ENCODE measurements at regions not wholly inside any gene's neighbourhood (a gene's known extent, or its start where the extent isn't known, plus 50 kb on each side); places are given as distances from the start of the nearest gene placed in this dataset.
A peak's percentile ranks its signal among the peaks of the same experiment; 100 is the strongest.

- DNase-seq = no peak
These were observed 371.9 kb downstream of the BMPER start for GRCh38 chr7:34277016-34277802.

- no peak for DNase-seq
These were observed 372.5 kb downstream of the BMPER start for GRCh38 chr7:34277803-34278199.

GRCh38 chr7:34281260-34281659, 375.9 kb downstream of the BMPER start:
- no peak for DNase-seq

GRCh38 chr7:34282271-34282670, 375.7 kb upstream of the NPSR1 start:
- DNase-seq = no peak

GRCh38 chr7:34296663-34297062, 361.4 kb upstream of the NPSR1 start:
- no peak for DNase-seq

- DNase-seq = no peak
These were observed 359.5 kb upstream of the NPSR1 start for GRCh38 chr7:34298492-34299013.

GRCh38 chr7:34299066-34299465, 359.0 kb upstream of the NPSR1 start:
- no peak for DNase-seq

- DNase-seq = no peak
These were observed 350.5 kb upstream of the NPSR1 start for GRCh38 chr7:34307540-34307939.

GRCh38 chr7:34308595-34308994, 349.4 kb upstream of the NPSR1 start:
- no peak for DNase-seq

- DNase-seq = no peak
These were observed 348.9 kb upstream of the NPSR1 start for GRCh38 chr7:34309116-34309515.

- DNase-seq = no peak
These were observed 348.4 kb upstream of the NPSR1 start for GRCh38 chr7:34309584-34309983.

GRCh38 chr7:34311591-34311990, 346.4 kb upstream of the NPSR1 start:
- DNase-seq = no peak

GRCh38 chr7:34312624-34313023, 345.4 kb upstream of the NPSR1 start:
- no peak for DNase-seq

GRCh38 chr7:34313289-34313688, 344.7 kb upstream of the NPSR1 start:
- DNase-seq = no peak

GRCh38 chr7:34315032-34315431, 343.0 kb upstream of the NPSR1 start:
- DNase-seq = no peak

- no peak for DNase-seq
These were observed 341.0 kb upstream of the NPSR1 start for GRCh38 chr7:34317039-34317438.

GRCh38 chr7:34320412-34320811, 337.6 kb upstream of the NPSR1 start:
- DNase-seq = no peak

- DNase-seq = peak; percentile 9
These were observed 336.9 kb upstream of the NPSR1 start for GRCh38 chr7:34320926-34321661.

GRCh38 chr7:34322841-34323240, 335.2 kb upstream of the NPSR1 start:
- no peak for DNase-seq

GRCh38 chr7:34327681-34328080, 330.3 kb upstream of the NPSR1 start:
- no peak for DNase-seq

GRCh38 chr7:34330308-34330707, 327.7 kb upstream of the NPSR1 start:
- no peak for DNase-seq

GRCh38 chr7:34331102-34331501, 326.9 kb upstream of the NPSR1 start:
- no peak for DNase-seq

GRCh38 chr7:34332006-34332405, 326.0 kb upstream of the NPSR1 start:
- no peak for DNase-seq

- no peak for DNase-seq
These were observed 324.8 kb upstream of the NPSR1 start for GRCh38 chr7:34333184-34333583.

Measured in effector CD4-positive, alpha-beta T cell (primary cell).